ENCODE measurements at regions not wholly inside any gene's neighbourhood (a gene's known extent, or its start where the extent isn't known, plus 50 kb on each side); places are given as distances from the start of the nearest gene placed in this dataset.
"Not testable (repeated sequence)": the region's sequence is repeated elsewhere in the genome, so short reads cannot be mapped to it uniquely, and the experiment has no call there.

- DNase-seq = no peak
These were observed 68.3 kb upstream of the ATF7IP2 start for GRCh38 chr16:10317425-10318001.

- DNase-seq = no peak
These were observed 66.9 kb upstream of the ATF7IP2 start for GRCh38 chr16:10318798-10319500.

GRCh38 chr16:10321407-10322387, 64.2 kb upstream of the ATF7IP2 start:
- DNase-seq = peak in 1 of 6 experiments; percentile 6

GRCh38 chr16:10322723-10323527, 62.9 kb upstream of the ATF7IP2 start:
- no peak for DNase-seq

GRCh38 chr16:10323528-10323869, 62.4 kb upstream of the ATF7IP2 start:
- no peak for DNase-seq

- DNase-seq = no peak
These were observed 61.7 kb upstream of the ATF7IP2 start for GRCh38 chr16:10324210-10324609.

GRCh38 chr16:10325783-10326543, 59.9 kb upstream of the ATF7IP2 start:
- no peak for DNase-seq

- DNase-seq = no peak
These were observed 59.2 kb upstream of the ATF7IP2 start for GRCh38 chr16:10326647-10327046.

GRCh38 chr16:10328291-10328690, 57.6 kb upstream of the ATF7IP2 start:
- DNase-seq = not testable (repeated sequence)

- no peak for DNase-seq
These were observed 53.6 kb upstream of the ATF7IP2 start for GRCh38 chr16:10332241-10332640.

- no peak for DNase-seq
These were observed 53.1 kb upstream of the ATF7IP2 start for GRCh38 chr16:10332775-10333174.

GRCh38 chr16:10333321-10334032, 52.4 kb upstream of the ATF7IP2 start:
- DNase-seq = no peak

- no peak for DNase-seq
These were observed 50.2 kb upstream of the ATF7IP2 start for GRCh38 chr16:10335681-10336080.

All from stimulated activated naive CD4-positive, alpha-beta T cell (primary cell).